Epithelial cell of esophagus (primary cell): ENCODE measurements at regions not wholly inside any gene's neighbourhood (a gene's known extent, or its start where the extent isn't known, plus 50 kb on each side); places are given as distances from the start of the nearest gene placed in this dataset.

Source experiments
- DNase-seq: peaks from one replicate; pipeline ENCODE4 v3.0.0; 2010; ENCODE audit warnings: low read depth
- H3K4me3 ChIP-seq: 2 replicates; pipeline ENCODE4 v1.5.1; 2011; ENCODE audit warnings: mild to moderate bottlenecking, low read length, control low read depth
- CTCF ChIP-seq: IDR thresholded peaks from 2 replicates; pipeline ENCODE4 v1.5.1; 2011; ENCODE audit warnings: low read depth, mild to moderate bottlenecking, low read length, control low read depth, inconsistent platforms; ENCODE audit not compliant: insufficient read depth; ENCODE audit errors: missing control alignments

GRCh38 chr15:96225642-96226259, 104.7 kb upstream of the NR2F2 start:
- H3K4me3 ChIP-seq = no peak overlapping the region
- TF ChIP-seq CTCF = no peak
- peak; percentile 72 for DNase-seq

- no peak for TF ChIP-seq CTCF
- DNase-seq = peak; percentile 92
- no peak overlapping the region for H3K4me3 ChIP-seq
Measured at GRCh38 chr15:96230526-96231181, 99.8 kb upstream of the NR2F2 start.

- no peak for TF ChIP-seq CTCF
- H3K4me3 ChIP-seq = no peak overlapping the region
- DNase-seq = no peak
Measured at GRCh38 chr15:96232335-96232734, 98.2 kb upstream of the NR2F2 start.

GRCh38 chr15:96234109-96234892, 96.2 kb upstream of the NR2F2 start:
- peak; percentile 65 for DNase-seq
- TF ChIP-seq CTCF = no peak
- no peak overlapping the region for H3K4me3 ChIP-seq

GRCh38 chr15:96237002-96237401, 93.5 kb upstream of the NR2F2 start:
- no peak for DNase-seq
- no peak overlapping the region for H3K4me3 ChIP-seq
- no peak for TF ChIP-seq CTCF

GRCh38 chr15:96242761-96243160, 87.7 kb upstream of the NR2F2 start:
- DNase-seq = no peak
- H3K4me3 ChIP-seq = no peak overlapping the region
- no peak for TF ChIP-seq CTCF
